GM19240 (cell line): ENCODE measurements at regions not wholly inside any gene's neighbourhood (a gene's known extent, or its start where the extent isn't known, plus 50 kb on each side); places are given as distances from the start of the nearest gene placed in this dataset.
A peak's percentile ranks its signal among the peaks of the same experiment; 100 is the strongest.
"Not testable (repeated sequence)": the region's sequence is repeated elsewhere in the genome, so short reads cannot be mapped to it uniquely, and the experiment has no call there.

Experiments used
- DNase-seq: peaks from one replicate; pipeline ENCODE4 v3.0.0; 2011; ENCODE audit warnings: low spot score; ENCODE audit not compliant: insufficient read length

DNA sequence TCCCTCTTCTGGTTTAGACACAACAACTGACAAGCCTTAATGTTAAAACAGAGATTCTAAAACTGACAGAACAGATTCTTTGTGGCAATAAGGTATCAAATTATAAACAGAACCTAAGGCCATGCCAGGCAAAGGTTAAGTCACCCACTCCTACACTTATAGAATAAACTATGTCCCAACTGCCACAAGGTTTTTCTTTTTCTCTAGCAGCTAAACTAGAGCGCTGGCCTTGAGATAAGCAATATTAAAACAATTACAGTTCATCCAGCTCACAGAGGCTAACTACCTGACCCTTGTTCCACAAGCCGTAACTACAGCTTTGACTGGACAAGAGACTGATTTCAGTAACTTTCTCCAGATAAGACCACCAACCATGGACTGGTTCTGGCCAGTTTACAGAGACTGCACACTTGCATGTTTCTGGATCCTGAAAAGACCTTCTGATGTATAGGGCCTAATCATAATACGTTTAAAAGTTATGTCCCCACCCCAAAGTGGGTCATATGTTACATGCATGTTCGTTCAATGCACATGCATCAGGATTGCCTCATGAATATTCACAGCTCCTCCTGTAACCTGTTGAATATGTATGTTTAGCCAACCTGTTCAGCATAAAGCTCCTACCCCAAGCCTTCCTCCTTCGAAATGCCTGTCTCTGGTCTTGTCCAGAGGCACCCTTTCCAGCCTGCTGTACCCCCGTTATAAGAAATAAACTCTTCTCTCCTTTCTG lies 61.9 kb upstream of the VASH1 start:
- DNase-seq, result no peak

- DNase-seq, result no peak
These were observed 61.2 kb upstream of the VASH1 start for GRCh38 chr14:76699939-76700590.

GRCh38 chr14:76701436-76701835 lies 59.8 kb upstream of the VASH1 start:
- DNase-seq, result no peak

DNA sequence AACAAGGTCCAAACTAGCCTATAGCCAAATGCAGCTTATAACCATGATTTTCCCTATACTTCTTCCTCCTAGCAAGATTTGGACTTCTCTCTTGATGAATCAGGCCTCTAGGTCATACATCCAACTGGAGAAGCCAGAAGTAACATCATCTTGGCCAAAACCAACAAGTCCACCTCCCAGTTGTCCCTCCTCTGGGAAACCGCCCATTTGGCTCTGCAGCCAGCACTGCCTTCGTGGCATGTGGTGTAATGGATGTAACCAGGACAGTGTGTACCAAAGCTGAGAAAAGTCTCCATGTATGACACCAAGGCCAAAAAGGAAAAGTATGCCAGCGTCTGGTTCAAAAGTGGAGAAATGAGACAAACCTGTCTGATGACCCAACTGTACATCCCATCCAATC lies 59.3 kb upstream of the VASH1 start:
- no peak for DNase-seq

DNA sequence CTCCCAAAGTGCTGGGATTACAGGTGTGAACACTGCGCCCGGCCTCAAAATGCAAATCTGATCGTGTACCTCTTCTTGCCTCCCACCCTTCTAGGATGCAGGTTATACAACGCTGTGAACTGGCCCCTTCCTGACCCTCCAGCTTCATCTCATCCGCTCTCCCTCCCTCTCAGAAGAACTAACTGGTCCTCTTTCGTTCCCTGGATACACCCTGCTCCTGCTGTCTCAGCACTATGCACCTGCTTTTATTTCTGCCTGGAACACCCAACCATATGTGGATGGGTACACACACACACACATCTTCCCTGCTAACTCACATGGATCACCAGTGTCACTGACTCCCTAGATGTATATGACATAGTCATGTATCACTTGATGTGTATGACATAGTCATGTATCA lies 56.1 kb upstream of the VASH1 start:
- no peak for DNase-seq

DNA sequence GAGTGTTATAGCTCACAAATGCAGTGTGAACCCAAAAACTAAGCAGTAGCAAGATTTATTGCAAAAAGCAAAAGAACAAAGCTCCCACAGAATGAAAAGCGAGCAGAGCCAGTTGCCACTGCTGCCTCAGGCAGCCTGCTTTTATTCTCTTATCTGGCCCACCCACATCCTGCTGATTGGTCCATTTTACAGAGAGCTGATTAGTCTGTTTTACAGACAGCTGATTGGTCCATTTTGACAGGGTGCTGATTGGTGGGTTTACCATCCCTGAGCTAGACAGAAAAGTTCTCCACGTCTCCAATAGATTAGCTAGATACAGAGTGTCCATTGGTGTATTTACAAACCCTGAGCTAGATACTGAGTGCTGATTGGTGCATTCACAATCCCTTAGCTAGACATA lies 55.1 kb upstream of the VASH1 start:
- not testable (repeated sequence) for DNase-seq

DNA sequence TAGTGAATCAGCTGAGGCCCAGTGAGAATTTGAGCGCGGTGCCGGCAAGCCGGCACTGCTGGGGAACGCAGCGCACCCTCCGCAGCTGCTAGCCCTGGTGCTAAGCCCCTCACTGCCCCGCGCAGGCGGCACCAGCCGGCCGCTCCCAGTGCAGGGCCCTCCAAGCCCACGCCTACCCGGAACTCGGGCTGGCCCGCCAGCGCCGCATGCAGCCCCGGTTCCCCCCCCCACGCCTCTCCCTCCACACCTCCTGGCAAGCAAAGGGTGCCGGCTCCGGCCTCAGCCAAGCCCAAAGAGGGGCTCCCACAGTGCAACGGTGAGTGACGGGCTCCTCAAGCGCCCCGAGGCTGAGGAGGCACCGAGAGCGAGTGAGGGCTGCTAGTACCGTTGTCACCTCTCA lies 54.5 kb upstream of the VASH1 start:
- no peak for DNase-seq

- DNase-seq, result no peak
These were observed 53.2 kb upstream of the VASH1 start for GRCh38 chr14:76708028-76708427.

DNA sequence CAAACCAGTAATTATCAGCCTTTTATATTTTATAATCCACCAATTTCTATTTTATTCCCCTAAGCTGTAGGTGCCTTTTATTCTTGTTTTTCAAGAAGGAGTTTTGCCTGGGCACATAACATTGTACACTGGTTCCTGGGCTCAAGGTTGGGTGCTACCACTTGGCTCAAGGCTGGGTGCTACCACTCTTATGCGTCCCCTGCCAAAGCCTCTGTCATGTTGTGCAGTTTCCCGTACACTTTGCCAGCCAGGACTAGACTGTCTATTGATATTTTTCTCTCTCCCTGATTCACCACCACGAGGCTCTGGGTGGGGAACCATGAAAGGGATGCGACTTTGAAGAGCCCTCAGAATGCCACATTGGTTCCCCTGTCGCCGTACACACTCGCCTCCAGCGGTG lies 52.5 kb upstream of the VASH1 start:
- no peak for DNase-seq

GRCh38 chr14:76710056-76711010 lies 50.9 kb upstream of the VASH1 start:
- peak; percentile 37 for DNase-seq
